ENCODE measurements at regions not wholly inside any gene's neighbourhood (a gene's known extent, or its start where the extent isn't known, plus 50 kb on each side); places are given as distances from the start of the nearest gene placed in this dataset.

DNA sequence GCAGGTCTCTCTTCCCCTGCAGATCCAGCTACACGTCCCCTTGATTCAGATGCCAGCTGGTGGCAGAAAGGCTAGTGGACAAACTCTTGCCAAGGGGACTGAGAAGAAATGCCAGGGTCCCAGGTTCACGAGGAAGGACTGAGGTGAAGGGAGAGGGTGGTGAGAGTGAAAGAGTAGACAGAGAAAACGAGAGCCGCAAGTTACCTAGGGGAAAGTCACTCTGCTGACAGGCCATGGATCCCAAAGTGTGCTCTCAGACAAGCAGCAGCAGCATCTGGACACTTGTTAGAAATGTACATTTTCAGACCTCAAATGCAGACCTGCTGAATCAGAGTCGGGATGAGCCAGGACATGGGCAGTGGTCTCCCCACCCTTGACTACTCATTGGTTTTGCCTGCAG lies 192.3 kb downstream of the FGFR2 start:
- no peaks in the 10 kb centered on the region for H3K9me3 Mint-ChIP-seq
- no peak for DNase-seq
- Histone ChIP-seq H3K4me3 (ENCODE audit: low read length) (no peak overlapping the region), H3K9me3 (ENCODE audit: control insufficient read depth, low read length) (no peaks in the 10 kb centered on the region), H3K27ac (ENCODE audit: low read depth, low read length) (no peak overlapping the region), H3K4me1 (ENCODE audit: control insufficient read depth, insufficient read depth, low read length) (peaks cover 6% of the 10 kb centered on the region), H3K36me3 (ENCODE audit: control insufficient read depth, insufficient read depth, low read length) (no peaks in the 10 kb centered on the region), H3K27me3 (ENCODE audit: control insufficient read depth, insufficient read depth, low read length, poor library complexity, severe bottlenecking) (peaks cover 5% of the 10 kb centered on the region), H3K9ac (ENCODE audit: extremely low read depth, low read length, poor library complexity, severe bottlenecking) (no peak overlapping the region)
- no peak overlapping the region for H3K27ac Mint-ChIP-seq
- H3K27me3 Mint-ChIP-seq (ENCODE audit: insufficient read depth), result no peaks in the 10 kb centered on the region
- TF ChIP-seq, protein P1, sequence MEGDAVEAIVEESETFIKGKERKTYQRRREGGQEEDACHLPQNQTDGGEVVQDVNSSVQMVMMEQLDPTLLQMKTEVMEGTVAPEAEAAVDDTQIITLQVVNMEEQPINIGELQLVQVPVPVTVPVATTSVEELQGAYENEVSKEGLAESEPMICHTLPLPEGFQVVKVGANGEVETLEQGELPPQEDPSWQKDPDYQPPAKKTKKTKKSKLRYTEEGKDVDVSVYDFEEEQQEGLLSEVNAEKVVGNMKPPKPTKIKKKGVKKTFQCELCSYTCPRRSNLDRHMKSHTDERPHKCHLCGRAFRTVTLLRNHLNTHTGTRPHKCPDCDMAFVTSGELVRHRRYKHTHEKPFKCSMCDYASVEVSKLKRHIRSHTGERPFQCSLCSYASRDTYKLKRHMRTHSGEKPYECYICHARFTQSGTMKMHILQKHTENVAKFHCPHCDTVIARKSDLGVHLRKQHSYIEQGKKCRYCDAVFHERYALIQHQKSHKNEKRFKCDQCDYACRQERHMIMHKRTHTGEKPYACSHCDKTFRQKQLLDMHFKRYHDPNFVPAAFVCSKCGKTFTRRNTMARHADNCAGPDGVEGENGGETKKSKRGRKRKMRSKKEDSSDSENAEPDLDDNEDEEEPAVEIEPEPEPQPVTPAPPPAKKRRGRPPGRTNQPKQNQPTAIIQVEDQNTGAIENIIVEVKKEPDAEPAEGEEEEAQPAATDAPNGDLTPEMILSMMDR (conservative IDR thresholded peaks at IDR 0.05), result no peak
- no peaks in the 10 kb centered on the region for H3K36me3 Mint-ChIP-seq (ENCODE audit: low read depth)
- H3K4me3 Mint-ChIP-seq, result no peak overlapping the region
- 92 to 93% methylated on average over 3 to 5 of the region's 5 CpGs for WGBS, 2 experiments (ENCODE audit: insufficient coverage in 1 of 2, insufficient read length in 1 of 2)
- H3K4me1 Mint-ChIP-seq, result peaks cover 20% of the 10 kb centered on the region

DNA sequence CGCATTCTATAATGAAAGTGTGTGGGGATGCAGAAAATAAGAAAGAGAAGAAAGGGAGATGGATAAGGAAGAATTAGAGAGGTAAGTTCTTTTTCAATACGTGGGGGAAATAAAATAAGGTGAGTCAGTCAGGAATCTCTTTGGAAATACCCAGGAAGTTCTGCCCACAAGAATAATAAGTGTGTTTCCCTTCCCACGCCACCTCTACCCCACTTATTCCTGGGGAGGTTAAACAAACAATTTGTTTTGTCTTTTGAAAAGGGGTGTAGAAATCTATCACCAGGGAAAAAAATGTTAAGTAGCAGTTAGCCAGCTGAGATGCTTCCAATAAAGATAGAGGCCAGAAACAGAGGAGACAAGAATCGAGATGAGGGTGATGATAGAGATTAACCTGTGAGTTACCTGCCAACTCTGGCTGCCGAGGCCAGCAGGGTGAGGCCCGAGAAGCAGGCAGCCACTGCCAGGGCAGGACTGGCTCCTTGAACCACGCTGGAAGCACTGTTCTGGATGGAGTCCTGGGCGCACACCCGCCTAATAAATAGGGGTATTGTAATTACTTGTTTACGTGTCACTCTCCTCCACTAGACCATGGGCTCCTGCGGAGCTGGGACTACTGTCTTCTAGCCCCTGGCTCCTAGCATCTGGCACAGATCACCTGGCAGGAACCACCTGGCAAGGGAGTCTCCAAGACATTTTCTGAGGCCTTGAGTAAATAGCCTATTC lies 191.3 kb downstream of the FGFR2 start:
- Mint-ChIP-seq H3K27me3 (ENCODE audit: insufficient read depth) (no peaks in the 10 kb centered on the region), H3K36me3 (ENCODE audit: low read depth) (no peaks in the 10 kb centered on the region), H3K9me3 (no peaks in the 10 kb centered on the region), H3K4me1 (peaks cover 30% of the 10 kb centered on the region), H3K4me3 (no peak overlapping the region), H3K27ac (no peak overlapping the region)
- DNase-seq, result no peak
- H3K27ac ChIP-seq (ENCODE audit: low read depth, low read length), result no peak overlapping the region
- no peaks in the 10 kb centered on the region for H3K36me3 ChIP-seq (ENCODE audit: control insufficient read depth, insufficient read depth, low read length)
- TF ChIP-seq, protein P1 (conservative IDR thresholded peaks at IDR 0.05), result no peak
- H3K4me3 ChIP-seq (ENCODE audit: low read length), result no peak overlapping the region
- H3K27me3 ChIP-seq (ENCODE audit: control insufficient read depth, insufficient read depth, low read length, poor library complexity, severe bottlenecking), result peaks cover 5% of the 10 kb centered on the region
- 92% methylated on average over 5 to 10 of the region's 11 CpGs for WGBS, 2 experiments (ENCODE audit: insufficient coverage in 1 of 2, insufficient read length in 1 of 2)
- H3K4me1 ChIP-seq (ENCODE audit: control insufficient read depth, insufficient read depth, low read length), result peaks cover 6% of the 10 kb centered on the region
- no peak overlapping the region for H3K9ac ChIP-seq (ENCODE audit: extremely low read depth, low read length, poor library complexity, severe bottlenecking)
- no peaks in the 10 kb centered on the region for H3K9me3 ChIP-seq (ENCODE audit: control insufficient read depth, low read length)

DNA sequence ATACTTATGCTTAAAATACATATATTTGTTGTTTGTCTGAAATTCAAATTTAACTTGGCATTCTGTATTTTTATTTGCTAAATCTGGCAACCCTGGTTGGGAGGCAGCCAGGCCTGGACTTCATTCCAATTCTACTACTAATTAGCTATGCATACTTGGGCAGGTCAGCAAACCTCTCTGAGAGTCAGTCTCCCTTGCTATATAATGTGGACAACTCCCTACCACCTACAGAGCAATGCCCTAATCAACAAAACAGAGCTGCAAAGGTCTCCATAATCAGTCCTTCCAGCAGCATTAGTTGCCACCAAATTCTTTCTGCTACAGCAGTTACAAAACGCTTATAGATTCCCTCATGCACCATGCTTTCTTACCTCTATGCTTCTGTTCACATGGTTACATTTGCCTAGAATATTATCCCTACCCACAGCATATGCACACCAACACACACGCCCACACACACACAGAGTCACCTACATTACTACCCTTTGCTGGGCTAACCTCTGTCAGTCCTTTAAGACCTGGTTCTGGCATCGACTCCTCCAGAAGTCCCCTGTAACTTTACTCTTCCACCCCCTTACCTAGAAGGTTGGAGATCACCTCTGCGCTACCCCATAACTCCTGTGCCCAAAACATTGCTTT lies 188.7 kb downstream of the FGFR2 start:
- Mint-ChIP-seq H3K27me3 (ENCODE audit: insufficient read depth) (no peaks in the 10 kb centered on the region), H3K36me3 (ENCODE audit: low read depth) (no peaks in the 10 kb centered on the region), H3K4me3 (no peak overlapping the region), H3K9me3 (peaks cover 3% of the 10 kb centered on the region), H3K4me1 (peaks cover 32% of the 10 kb centered on the region), H3K27ac (no peak overlapping the region)
- Histone ChIP-seq H3K9ac (ENCODE audit: extremely low read depth, low read length, poor library complexity, severe bottlenecking) (no peak overlapping the region), H3K27me3 (ENCODE audit: control insufficient read depth, insufficient read depth, low read length, poor library complexity, severe bottlenecking) (peaks cover 5% of the 10 kb centered on the region), H3K36me3 (ENCODE audit: control insufficient read depth, insufficient read depth, low read length) (no peaks in the 10 kb centered on the region), H3K4me3 (ENCODE audit: low read length) (no peak overlapping the region), H3K27ac (ENCODE audit: low read depth, low read length) (no peak overlapping the region), H3K4me1 (ENCODE audit: control insufficient read depth, insufficient read depth, low read length) (peaks cover 6% of the 10 kb centered on the region), H3K9me3 (ENCODE audit: control insufficient read depth, low read length) (peaks cover 11% of the 10 kb centered on the region)
- no peak for DNase-seq
- 94 to 95% methylated on average over 4 of the region's 4 CpGs for WGBS, 2 experiments (ENCODE audit: insufficient coverage in 1 of 2, insufficient read length in 1 of 2)
- TF ChIP-seq, protein P1 (conservative IDR thresholded peaks at IDR 0.05), result no peak
